Keratinocyte (primary cell): ENCODE measurements at regions not wholly inside any gene's neighbourhood (a gene's known extent, or its start where the extent isn't known, plus 50 kb on each side); places are given as distances from the start of the nearest gene placed in this dataset.

Experiments
- CTCF ChIP-seq, 3 experiments: IDR thresholded peaks in 1 of 3; conservative IDR thresholded peaks in 1 of 3; optimal IDR thresholded peaks in 1 of 3; 2 replicates in 2 of 3; 3 replicates in 1 of 3; pipeline versions ENCODE3 to v1.5.1; 2011; ENCODE audit warnings: low read length in 3 of 3, mild to moderate bottlenecking in 3 of 3, moderate library complexity in 2 of 3, control low read depth in 1 of 3, inconsistent platforms in 1 of 3; ENCODE audit not compliant: insufficient read depth in 2 of 3; ENCODE audit errors: extremely low read depth in 1 of 3
- EZH2 ChIP-seq: IDR thresholded peaks from one replicate; pipeline ENCODE4 v1.6.1; 2012; ENCODE audit warnings: inconsistent platforms, mild to moderate bottlenecking, low read length, moderate library complexity

- TF ChIP-seq CTCF (optimal IDR thresholded peaks at IDR 0.05 in 1 of 3, IDR thresholded peaks at IDR 0.05 in 1 of 3, conservative IDR thresholded peaks at IDR 0.05 in 1 of 3; ENCODE audit: extremely low read depth in 1 of 3, insufficient read depth in 2 of 3, low read length in 3 of 3) (no peak), EZH2 (no peak)
These were observed 318.7 kb downstream of the TMEM121 start for GRCh38 chr14:105844810-105845724.
